HG03064 (cell line): ENCODE measurements at regions not wholly inside any gene's neighbourhood (a gene's known extent, or its start where the extent isn't known, plus 50 kb on each side); places are given as distances from the start of the nearest gene placed in this dataset.
"Not testable (repeated sequence)": the region's sequence is repeated elsewhere in the genome, so short reads cannot be mapped to it uniquely, and the experiment has no call there.

Experiments used
- ATAC-seq: cut with Tn5 transposase; IDR thresholded peaks from one replicate; pipeline ENCODE4 v1.9.1; 2021; ENCODE audit warnings: low read depth; ENCODE audit not compliant: unreplicated experiment

- no peak for ATAC-seq
These were observed 157.3 kb upstream of the CHAC2 start for GRCh38 chr2:53610260-53610659.

- ATAC-seq: no peak
These were observed 158.1 kb upstream of the CHAC2 start for GRCh38 chr2:53609551-53609950.

- no peak for ATAC-seq
These were observed 159.3 kb upstream of the CHAC2 start for GRCh38 chr2:53608293-53608692.

GRCh38 chr2:53600815-53601214, 166.8 kb upstream of the CHAC2 start:
- no peak for ATAC-seq

- not testable (repeated sequence) for ATAC-seq
These were observed 180.6 kb upstream of the CHAC2 start for GRCh38 chr2:53586733-53587612.

GRCh38 chr2:53584986-53585385, 182.6 kb upstream of the CHAC2 start:
- no peak for ATAC-seq

- no peak for ATAC-seq
These were observed 184.0 kb upstream of the CHAC2 start for GRCh38 chr2:53583583-53583982.

GRCh38 chr2:53582556-53582955, 185.0 kb upstream of the CHAC2 start:
- no peak for ATAC-seq

GRCh38 chr2:53576166-53576565, 191.4 kb upstream of the CHAC2 start:
- no peak for ATAC-seq

GRCh38 chr2:53575721-53576124, 191.9 kb upstream of the CHAC2 start:
- no peak for ATAC-seq

- no peak for ATAC-seq
These were observed 194.9 kb upstream of the CHAC2 start for GRCh38 chr2:53572696-53573095.

- no peak for ATAC-seq
These were observed 197.5 kb upstream of the CHAC2 start for GRCh38 chr2:53569957-53570727.

GRCh38 chr2:53568469-53568868, 199.1 kb upstream of the CHAC2 start:
- no peak for ATAC-seq

GRCh38 chr2:53567073-53567472, 200.5 kb upstream of the CHAC2 start:
- no peak for ATAC-seq

- ATAC-seq: no peak
These were observed 205.2 kb upstream of the CHAC2 start for GRCh38 chr2:53562407-53562806.

GRCh38 chr2:53561155-53561554, 206.4 kb upstream of the CHAC2 start:
- ATAC-seq: no peak

GRCh38 chr2:53559302-53559966, 208.2 kb upstream of the CHAC2 start:
- ATAC-seq: no peak

GRCh38 chr2:53558867-53559266, 208.7 kb upstream of the CHAC2 start:
- no peak for ATAC-seq

GRCh38 chr2:53549497-53549896, 218.1 kb upstream of the CHAC2 start:
- no peak for ATAC-seq

- no peak for ATAC-seq
These were observed 222.0 kb upstream of the CHAC2 start for GRCh38 chr2:53545604-53546003.

- no peak for ATAC-seq
These were observed 222.6 kb upstream of the CHAC2 start for GRCh38 chr2:53544871-53545558.
